Coronary artery (tissue), 2 donors: ENCODE measurements at regions not wholly inside any gene's neighbourhood (a gene's known extent, or its start where the extent isn't known, plus 50 kb on each side); places are given as distances from the start of the nearest gene placed in this dataset.
"Not testable (repeated sequence)": the region's sequence is repeated elsewhere in the genome, so short reads cannot be mapped to it uniquely, and the experiment has no call there.

ENCODE experiments used
- DNase-seq: peaks from one replicate; pipeline ENCODE4 v3.0.0-alpha.2; 2017; ENCODE audit warnings: low spot score
- H3K27ac ChIP-seq, 2 donors: fragments of 200-600 bp; sonication (generic); one replicate each; pipeline ENCODE4 v1.5.1; 2016 to 2019
- H3K4me3 ChIP-seq: fragments of 200-600 bp; sonication (generic); 2 replicates; pipeline ENCODE4 v1.5.1; 2016; ENCODE audit warnings: mild to moderate bottlenecking, moderate library complexity
- CTCF ChIP-seq: fragments of 200-600 bp; sonication (generic); IDR thresholded peaks from one replicate; pipeline ENCODE4 v1.5.1; 2019; ENCODE audit warnings: antibody characterized with exemption

- Histone ChIP-seq H3K4me3 (no peak overlapping the region), H3K27ac (no peak overlapping the region)
- DNase-seq = no peak
- TF ChIP-seq CTCF = no peak
Measured at GRCh38 chr13:50136678-50137077, 121.4 kb downstream of the KCNRG start.

GRCh38 chr13:50139435-50139934 lies 124.2 kb downstream of the KCNRG start:
- DNase-seq, H3K27ac ChIP-seq, H3K4me3 ChIP-seq: not testable (repeated sequence)

GRCh38 chr13:50140153-50140552 lies 124.9 kb downstream of the KCNRG start:
- no peak for TF ChIP-seq CTCF
- Histone ChIP-seq H3K4me3 (no peak overlapping the region), H3K27ac (no peak overlapping the region)
- no peak for DNase-seq

- no peak for DNase-seq
- TF ChIP-seq CTCF = no peak
- H3K4me3 ChIP-seq = no peak overlapping the region
- H3K27ac ChIP-seq = peak overlapping the region in 1 of 2 donors; percentile 30
Measured at GRCh38 chr13:50140581-50141374, 125.5 kb downstream of the KCNRG start.

- no peak for TF ChIP-seq CTCF
- Histone ChIP-seq H3K4me3 (no peak overlapping the region), H3K27ac (peak overlapping the region in 1 of 2 donors; percentile 30)
- no peak for DNase-seq
Measured at GRCh38 chr13:50141375-50141975, 126.2 kb downstream of the KCNRG start.

GRCh38 chr13:50144246-50145160 lies 129.3 kb downstream of the KCNRG start:
- TF ChIP-seq CTCF = no peak
- no peak overlapping the region for H3K4me3 ChIP-seq
- no peak overlapping the region for H3K27ac ChIP-seq
- DNase-seq = no peak

- TF ChIP-seq CTCF = no peak
- DNase-seq = no peak
Measured at GRCh38 chr13:50149214-50149613, 134.0 kb downstream of the KCNRG start.

More at GRCh38 chr13:50149214-50149613, 134.0 kb downstream of the KCNRG start:
- H3K4me3 ChIP-seq = no peak overlapping the region
- no peak overlapping the region for H3K27ac ChIP-seq
